RPMI7951 (cell line): ENCODE measurements at regions not wholly inside any gene's neighbourhood (a gene's known extent, or its start where the extent isn't known, plus 50 kb on each side); places are given as distances from the start of the nearest gene placed in this dataset.
A peak's percentile ranks its signal among the peaks of the same experiment; 100 is the strongest.
"Not testable (repeated sequence)": the region's sequence is repeated elsewhere in the genome, so short reads cannot be mapped to it uniquely, and the experiment has no call there.

Source experiments
- DNase-seq: peaks from one replicate; pipeline ENCODE4 v3.0.0-alpha.2; 2012; ENCODE audit warnings: low read depth

DNA sequence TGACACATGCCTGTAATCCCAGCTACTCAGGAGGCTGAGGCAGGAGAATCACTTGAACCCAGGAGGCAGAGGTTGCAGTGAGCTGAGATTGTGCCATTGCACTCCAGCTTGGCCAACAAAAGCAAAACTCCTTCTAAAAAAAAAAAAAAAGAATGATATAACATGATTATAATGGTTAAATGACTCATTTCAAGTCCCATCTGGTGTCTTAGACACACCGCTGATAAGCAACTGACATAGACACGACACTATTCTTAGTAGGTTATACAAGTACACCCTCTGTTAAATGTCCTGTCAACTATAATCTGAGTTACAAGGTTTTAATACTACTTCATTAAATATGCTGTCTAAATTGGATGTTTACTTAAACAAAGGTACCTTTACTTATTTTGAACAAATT lies 405.3 kb upstream of the CLINT1 start:
- peak; percentile 14 for DNase-seq

DNA sequence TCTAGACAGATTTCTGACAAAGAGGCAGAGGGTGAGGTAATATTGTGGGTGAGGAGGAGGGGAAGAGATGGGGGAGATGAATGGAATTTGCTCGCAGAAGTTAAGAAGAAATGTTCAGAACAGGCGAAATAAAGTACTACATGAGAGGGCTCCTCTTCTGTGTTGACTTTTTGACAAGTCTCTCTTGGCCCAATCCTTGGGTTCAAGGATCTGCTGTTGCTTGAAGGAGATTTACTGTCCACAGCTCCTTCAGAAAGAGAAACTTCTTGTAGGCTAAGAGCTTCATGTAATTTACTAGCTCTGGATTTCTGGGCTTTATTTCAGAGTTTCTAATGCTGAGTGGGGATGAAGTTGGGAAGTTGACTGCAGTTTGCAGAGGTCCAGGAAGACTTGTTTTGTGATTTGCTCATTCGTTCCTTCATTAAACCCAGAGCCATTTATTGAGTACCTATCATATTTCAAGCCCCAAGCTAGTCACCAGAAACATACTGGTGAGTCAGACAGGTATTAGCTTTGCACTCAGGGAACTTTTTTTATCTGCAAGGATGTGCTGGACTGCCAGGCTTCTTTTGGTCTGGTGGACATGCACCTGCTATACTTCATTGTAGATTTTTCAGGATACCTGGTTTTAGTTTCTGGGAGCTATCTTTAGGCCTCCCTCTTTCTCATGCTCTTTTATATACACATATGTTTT lies 402.9 kb upstream of the CLINT1 start:
- no peak for DNase-seq

DNA sequence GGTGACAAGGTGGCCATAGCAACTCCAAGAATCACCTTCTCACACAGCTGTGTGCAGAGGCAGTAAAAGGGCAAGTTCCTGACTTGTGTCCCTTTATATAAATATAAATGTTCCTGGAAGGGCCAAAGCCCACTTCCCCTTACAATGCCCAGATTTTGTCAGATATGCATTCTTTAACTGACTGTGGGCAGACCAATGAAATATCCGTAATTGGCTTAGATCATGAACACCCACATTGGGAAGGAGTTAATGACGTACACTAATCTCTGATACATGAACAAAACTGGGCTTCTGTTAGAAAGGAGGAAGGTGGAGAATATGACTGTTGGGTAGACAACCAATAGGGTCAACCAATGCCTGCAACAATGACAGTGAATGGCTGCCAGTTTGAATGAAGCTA lies 397.2 kb upstream of the CLINT1 start:
- DNase-seq: no peak

DNA sequence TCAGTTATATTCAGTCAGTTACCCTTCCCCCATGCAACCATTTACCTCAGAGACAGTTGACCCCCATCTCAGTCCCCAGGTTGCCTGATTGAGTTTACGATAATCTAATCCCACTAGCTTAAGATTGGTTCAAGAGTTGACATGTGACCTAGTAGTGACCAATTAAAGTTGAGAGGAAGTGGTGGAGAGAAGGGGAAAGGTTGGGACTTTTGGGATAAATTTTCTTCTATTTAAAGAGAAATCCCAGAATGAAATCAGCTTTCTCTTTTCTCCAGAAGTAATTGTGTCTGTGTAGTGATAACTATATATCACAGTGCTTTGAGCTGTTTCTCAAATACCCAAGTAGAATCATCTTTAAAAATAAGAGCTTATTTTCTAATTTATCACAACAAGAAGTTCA lies 396.7 kb upstream of the CLINT1 start:
- no peak for DNase-seq

DNA sequence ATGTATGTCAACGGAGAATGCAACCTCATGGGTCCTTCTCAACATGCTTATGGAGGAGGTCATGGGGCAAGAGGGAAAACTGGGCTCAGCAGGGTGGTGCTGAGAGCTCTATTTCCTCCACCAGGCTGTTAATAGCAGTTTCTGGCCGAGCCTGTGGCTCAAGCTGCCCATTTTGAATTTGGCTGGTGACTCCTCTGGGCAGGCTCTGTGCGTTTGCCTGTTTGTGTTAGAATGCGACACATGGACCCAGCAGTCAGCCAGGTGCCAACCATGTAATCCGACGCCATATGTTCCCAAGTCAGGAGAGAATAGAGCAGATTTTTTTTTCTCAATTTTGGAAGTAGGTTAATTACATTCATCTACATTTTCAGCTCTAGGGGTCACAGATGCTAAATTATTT lies 387.7 kb upstream of the CLINT1 start:
- DNase-seq: no peak

DNA sequence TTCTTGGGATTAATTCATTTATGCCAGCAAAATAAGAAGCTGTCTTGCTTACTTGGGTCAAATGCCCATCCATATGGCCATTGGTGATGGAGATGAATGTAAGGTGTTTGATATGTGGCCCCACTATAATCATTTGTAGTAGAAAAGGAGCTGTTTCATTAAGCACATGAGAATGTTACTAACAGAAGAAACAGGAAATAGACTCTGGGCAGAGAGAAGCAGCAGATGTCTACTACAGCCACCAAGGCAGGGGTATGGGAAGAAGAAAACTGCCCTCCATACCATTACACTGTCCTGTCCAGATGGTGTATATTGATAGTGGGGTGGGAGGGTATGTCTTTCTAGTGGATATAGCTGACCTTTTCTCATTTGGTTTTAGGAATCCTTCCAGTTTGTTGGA lies 386.6 kb upstream of the CLINT1 start:
- no peak for DNase-seq

DNA sequence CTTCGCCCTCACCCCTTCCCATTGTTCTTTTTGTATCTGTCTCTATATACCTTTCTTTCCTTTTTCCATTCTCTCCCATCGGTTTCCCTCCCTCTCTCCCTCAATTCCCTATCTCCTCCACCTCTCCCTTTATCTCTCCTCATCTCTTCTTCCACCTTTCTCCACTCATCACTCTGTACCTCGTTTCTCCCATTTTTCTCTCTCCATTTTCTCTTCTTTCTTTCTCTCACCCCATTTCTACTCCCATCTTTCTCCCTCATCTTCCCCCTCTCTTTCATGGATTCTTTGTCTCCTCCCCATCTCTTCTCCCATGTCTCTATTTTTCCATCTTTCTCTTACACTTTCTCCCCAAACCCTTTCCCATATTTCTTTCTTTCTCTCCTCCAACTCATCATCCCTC lies 385.9 kb upstream of the CLINT1 start:
- no peak for DNase-seq

DNA sequence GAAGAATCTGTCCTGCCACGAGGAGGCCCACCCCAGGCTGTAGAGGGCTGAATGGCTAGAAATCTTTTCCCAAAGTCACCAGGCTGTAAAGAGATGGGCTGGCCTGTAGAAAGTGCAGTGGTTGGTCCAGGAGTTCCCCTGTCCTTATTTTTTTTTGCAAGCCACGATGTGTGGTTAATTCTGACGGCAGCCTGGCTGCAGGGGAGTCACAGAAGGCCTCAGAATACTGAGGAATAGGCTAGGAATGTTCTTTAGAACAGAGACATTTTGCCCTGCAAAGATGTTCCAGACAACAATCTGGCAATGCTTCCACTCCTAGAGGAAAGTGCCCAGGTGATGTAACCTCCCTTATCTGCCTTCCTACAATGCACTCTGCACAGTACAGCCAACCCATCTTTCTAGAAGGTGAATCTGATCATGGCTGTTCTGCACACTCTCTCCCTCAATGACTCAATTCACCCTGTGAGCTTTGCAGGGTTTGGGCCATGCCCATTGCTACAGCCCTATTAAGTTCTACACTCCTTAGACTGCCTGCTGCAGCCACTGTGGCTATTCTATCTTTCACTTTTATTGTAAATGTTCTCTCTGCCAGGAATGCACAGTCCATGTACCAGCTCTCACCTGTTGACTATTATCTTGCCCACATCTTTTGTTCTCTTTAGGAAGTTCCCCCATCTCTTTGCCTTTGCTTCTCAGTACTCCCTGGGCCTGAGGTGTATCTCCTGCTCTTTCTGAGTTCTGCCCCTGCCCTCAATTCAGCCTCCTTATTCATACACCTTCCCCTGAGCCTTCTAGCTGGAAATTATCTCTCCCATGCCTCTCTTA lies 377.8 kb upstream of the CLINT1 start:
- DNase-seq: no peak

DNA sequence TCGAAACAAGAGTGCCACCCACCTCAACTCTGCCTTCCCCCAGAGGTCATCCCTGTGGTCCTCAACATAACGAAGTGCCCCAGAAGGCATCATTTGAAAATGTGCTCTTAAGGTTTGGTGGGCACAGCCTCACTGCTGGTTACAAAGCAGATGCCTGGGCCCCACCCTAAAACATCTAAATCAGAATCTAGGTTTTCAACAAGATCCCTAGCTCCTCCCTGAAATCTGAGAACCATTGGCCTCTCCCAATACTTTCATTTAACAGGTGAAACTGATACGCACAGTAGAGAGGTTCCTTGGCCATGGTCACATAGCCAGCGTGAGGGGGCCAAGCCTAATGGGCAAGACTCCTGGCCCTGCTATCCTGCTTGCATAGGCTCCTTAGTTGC lies 376.2 kb upstream of the CLINT1 start:
- no peak for DNase-seq

DNA sequence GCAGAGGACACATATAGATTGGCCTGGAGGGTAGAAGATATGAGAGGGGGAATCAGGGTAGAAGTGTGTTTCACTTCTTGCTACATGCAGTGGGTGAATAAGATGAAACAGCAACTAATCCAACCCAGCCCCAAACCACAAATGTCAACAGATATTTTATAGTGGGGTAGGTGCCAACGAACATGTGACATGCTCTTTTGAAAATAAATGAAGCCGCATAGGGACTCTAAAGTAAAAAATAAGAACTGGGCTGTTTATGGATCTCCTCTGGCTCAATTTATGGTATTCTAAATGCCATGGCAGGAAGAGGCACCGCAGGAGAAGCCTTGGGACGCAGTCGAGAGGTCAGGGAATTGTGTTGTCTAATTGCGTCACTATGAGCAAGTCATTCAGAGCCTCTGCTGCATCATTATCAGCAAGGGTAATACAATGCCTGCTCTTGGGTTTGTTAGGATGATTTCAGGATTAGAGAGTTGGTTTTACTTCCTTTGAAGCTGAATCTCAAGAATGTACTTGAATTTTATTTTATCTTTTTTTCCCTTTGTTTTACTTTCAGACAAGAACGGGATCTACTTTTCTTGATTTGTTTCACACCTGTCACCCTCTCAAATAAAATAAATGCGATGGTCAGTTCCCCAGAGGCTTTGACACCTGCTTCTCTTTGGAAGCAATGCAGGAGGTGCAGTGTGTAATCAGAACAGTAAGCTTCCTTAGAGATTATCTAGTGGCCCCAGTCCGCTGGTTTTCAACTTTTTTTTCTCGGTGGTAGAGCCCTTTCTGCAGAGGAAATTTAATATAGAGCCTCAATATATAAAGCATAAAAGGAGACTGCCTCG lies 375.6 kb upstream of the CLINT1 start:
- DNase-seq: no peak

DNA sequence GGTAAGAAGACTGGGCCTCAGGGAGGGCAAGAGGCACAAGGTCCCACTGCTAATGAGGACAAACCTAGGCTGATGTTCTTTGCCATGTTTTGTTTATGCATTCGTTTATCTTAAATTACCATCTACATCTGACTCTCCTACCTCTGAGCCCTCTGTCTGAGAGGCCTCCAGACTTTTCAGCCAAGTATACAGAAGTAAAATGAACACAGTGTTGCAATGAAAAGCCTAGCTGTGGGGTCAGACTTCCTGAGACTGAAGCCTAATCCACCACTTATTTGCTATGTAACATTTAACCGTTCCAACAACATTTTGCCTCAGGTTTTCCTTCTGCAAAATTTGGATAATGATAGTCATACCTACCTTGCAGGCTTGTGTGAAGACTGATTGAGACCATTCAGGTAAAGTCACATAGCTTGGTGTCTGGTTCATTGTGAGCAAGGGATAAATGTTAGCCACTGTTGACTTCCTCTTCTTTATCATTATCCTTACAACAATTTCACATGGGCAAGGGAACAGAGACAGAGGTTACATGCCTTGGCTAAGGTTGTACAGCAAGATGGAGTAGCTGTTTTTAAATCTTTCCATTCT lies 374.9 kb upstream of the CLINT1 start:
- DNase-seq: no peak

DNA sequence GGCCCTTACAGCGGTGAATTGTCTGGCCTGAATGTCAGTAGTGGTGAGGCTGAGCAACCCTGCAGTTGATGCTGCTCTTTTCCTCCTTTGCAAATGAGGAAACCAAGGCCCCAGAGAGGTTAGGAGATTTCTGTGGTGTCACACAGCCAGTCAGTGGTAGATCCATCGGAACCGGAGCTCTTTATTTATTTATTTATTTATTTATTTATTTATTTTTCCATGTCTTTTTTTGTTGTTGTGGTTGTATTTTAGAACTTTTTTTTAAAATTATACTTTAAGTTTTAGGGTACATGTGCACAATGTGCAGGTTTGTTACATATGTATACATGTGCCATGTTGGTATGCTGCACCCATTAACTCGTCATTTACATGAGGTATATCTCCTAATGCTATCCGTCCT lies 368.4 kb upstream of the CLINT1 start:
- not testable (repeated sequence) for DNase-seq

DNA sequence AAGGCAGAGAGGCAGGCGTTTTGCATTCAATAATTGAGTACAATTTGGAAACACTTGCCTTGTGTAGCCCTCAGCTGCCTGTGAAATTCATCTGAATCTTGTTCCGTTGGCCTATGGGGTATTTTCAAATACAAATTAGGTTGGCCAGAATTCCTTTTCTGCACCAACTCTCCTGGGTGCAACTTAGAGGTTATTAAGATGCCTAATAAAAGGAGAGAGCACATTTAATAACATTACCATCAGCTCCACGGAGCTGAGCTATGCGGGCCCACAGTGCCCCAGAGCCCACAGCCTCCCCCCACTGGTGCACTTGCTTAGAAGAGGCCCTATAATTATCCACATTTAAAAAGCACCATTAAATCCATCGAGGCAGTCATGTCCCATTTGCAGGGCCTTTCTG lies 367.6 kb upstream of the CLINT1 start:
- DNase-seq: no peak

DNA sequence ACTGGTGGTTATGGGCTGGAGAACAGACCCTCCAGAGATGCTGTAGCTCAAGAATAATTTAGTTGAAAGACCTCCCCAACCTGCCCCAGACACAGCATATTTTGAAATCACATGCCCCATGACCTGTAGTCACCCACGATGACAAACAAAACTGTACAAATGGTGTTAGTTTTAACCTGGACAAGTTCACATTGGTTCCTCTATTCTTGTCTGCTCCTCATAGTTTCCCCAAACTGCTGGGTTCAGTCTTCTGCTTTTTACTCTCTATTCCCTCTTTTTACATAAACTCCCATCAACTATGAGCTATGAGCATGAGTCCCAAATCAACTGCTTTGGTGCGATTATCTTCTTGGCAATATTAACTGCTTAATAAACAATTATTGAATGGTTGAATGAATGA lies 365.3 kb upstream of the CLINT1 start:
- DNase-seq: no peak

DNA sequence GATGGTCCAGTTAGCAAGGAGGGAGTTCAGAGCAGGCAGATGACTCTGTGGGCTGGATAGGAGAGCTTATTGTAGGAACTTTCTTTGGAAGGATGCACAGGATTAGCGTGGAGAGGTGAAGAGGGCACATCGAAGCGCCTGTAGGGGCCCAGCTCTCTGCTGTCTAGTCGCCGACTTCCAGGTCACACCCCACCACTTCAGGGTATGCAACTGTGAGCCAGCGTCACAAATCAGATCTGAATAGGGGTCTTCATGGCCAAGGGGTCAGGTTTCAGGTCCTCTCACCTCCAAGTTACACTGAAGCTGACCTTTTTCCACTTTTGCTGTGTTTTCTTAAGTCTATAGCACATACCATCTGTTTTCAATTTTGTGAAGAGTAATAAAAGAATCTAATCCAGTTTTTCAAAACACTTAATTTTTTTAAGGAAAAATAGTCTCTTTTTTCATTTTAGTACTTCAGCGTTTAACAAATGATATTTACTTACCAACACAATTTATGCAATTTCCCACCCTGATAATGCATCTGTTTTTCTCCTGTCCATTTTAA lies 364.2 kb upstream of the CLINT1 start:
- no peak for DNase-seq

DNA sequence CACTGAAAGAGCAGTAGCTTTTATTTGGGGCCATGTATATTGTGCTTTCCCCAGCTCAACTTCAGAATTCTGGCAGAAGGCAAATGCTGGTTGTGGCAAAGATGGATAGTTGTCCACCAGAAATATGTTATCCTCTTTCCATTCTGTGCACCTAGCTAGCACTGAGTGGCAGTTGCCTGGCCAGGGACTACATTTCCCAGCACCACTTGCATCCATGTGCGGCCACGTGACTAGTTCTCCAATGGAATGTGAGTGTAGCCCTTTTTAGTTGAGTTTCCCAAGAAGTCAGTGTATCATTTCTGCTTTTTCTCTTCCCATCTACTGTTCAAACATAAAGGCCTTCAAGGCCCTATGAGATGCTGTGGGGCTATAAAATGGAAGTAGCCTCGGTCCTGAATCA lies 354.0 kb upstream of the CLINT1 start:
- no peak for DNase-seq

DNA sequence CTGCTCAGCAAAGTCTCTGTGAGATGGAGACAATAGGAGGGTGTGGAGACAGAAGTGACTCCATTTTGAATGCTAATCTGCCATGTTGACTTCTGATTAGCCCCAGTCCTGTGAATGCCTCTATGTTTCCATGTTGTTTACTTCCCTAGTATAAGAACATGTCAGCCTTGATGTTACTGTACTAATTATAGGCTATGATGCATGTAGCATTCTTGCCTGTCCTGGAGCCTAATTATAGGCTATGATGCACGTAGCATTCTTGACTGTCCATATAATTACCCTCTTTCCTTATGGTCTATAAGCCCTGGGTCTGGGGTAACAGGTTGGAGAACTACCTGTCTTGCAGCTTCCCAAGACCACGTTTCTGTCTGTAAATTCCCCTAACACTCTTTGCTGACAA lies 353.3 kb upstream of the CLINT1 start:
- DNase-seq: no peak

DNA sequence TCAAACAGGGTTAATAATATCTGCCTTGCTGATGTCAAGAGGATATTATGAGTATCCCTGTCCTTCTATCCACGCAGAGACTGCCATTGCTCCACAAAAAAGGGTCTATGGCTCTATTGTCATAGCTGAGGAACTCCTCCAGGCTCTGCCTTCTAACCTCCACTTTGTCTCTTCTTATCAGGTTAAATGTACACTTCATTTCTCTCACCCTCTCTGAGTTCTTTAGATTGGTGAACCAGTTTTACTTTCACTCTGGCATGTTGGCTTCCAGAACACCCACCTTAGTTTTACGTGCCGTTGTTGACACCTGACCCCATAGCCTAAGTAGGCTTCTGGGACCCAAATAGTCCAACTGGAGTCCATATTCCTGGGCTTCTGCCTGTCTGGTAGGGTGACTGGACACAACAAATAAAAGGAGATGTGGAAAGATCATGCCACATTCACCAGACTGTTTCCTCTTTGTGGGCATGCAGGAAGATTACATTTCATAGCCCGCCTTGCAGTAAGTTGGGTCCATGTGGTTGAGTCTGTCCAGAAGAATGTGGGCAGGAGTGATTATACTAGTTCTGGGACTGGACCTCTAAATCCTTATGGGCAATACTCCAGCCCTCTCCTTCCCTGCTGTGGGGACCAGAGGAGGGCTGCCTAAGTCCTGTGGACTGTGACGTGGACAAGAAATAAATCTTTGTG lies 350.4 kb upstream of the CLINT1 start:
- no peak for DNase-seq

DNA sequence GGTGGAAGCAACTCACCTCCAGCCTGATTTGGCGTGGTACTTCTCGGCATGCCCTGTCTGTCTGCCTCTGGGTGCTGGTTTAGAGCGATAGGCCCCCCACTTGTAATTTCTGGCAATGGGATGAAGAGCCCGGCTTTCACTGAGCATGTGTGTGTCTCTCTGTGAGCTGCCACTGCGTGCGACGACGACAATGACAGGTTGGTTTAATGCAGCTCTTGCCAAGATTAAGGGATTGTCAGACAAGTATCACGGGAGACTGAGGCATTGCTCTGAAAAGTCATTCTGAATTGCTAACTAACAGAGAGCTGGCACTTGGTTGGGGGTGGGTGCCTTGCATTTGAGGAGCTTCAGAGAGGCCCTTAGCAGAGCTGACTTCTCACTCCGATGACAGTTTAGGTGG lies 348.8 kb upstream of the CLINT1 start:
- no peak for DNase-seq

DNA sequence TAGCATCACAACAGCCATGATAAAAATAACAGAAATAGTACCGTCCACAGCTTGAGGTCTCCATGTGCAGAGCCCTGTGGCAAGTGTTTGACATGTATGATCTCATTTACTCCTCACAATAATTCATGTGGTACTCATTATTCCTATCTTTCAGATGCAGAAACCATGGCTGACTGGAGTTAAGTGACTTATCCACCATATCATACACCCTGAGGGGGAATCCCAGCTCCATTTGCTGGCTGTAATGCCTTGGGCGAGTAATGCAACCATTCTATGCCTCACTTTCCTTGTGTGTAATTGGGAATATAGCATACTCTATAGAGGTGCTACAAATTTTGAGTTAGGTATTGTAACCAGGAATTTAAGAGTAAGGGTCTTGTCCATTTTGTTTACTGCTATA lies 347.0 kb upstream of the CLINT1 start:
- DNase-seq: no peak

DNA sequence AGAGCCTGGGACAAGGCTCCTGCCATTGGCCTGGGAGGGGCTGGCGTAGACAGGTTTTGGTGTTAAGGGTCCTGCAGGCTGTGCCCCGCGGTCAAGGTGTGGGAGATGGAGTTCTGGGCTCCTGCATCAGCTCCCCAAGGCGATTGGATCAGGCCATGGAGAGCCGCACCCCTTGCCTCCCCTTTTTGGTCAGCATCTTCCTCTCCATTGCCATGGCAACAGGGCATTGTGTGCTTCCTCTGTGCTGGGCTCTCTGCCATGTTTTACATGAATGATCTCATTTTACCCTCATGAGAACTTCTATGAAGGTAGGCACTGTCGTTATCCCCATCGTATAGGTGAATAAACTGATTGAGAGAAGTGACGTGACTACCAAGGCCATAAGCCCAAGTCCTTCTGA lies 344.3 kb upstream of the CLINT1 start:
- DNase-seq: no peak
